SU-DHL-6 (cell line): ENCODE measurements at regions not wholly inside any gene's neighbourhood (a gene's known extent, or its start where the extent isn't known, plus 50 kb on each side); places are given as distances from the start of the nearest gene placed in this dataset.

ENCODE experiments used
- CTCF ChIP-seq: fragments of 200-600 bp; sonication (generic); IDR thresholded peaks from one replicate; pipeline ENCODE4 v1.5.1; 2017; ENCODE audit warnings: antibody characterized with exemption, mild to moderate bottlenecking, low read length, moderate library complexity; ENCODE audit not compliant: insufficient read depth, poor library complexity, severe bottlenecking
- EZH2phosphoT487 ChIP-seq: fragments of 200-600 bp; sonication (generic), shearing (Covaris generic); conservative IDR thresholded peaks from 2 replicates; pipeline ENCODE4 v1.6.1; 2018; ENCODE audit warnings: mild to moderate bottlenecking, antibody characterized with exemption, low read length, moderate library complexity, mixed read lengths

- TF ChIP-seq CTCF (no peak), EZH2phosphoT487 (no peak)
Observed at GRCh38 chr3:75101329-75102147, 487.1 kb upstream of the CNTN3 start.
